Astrocyte (in vitro differentiated cells and primary cell): ENCODE measurements at regions not wholly inside any gene's neighbourhood (a gene's known extent, or its start where the extent isn't known, plus 50 kb on each side); places are given as distances from the start of the nearest gene placed in this dataset.

ENCODE experiments used
- EZH2 ChIP-seq: IDR thresholded peaks from 2 replicates; pipeline ENCODE4 v1.6.1; 2012; ENCODE audit warnings: mild to moderate bottlenecking, low read length, inconsistent platforms; ENCODE audit not compliant: insufficient read depth
- TF ChIP-seq, protein P1 (sequence below): IDR thresholded peaks from 2 replicates; pipeline ENCODE4 v1.5.1; 2011; ENCODE audit warnings: low read depth, mild to moderate bottlenecking, inconsistent platforms, low read length, moderate library complexity; ENCODE audit not compliant: insufficient read depth

DNA sequence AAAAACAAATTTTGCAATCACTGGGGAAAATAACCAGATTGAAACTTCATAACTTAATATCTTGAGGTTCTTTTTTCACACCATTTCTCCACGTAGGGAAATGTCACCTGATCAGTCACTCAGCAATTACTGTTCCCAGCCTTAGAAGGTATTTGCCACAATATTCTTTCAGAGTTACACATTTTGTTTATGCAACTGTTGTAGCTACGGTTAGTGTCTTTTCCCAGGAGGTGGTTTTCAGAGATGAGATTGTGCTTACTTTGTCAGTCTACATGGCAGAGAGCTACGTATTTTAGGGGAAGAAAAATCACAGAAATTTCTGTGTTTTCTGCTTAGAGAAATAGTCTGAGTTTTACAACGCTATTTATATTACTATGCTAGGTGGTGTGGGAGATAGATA, 792.8 kb upstream of the B3GALT2 start:
- TF ChIP-seq, protein P1, sequence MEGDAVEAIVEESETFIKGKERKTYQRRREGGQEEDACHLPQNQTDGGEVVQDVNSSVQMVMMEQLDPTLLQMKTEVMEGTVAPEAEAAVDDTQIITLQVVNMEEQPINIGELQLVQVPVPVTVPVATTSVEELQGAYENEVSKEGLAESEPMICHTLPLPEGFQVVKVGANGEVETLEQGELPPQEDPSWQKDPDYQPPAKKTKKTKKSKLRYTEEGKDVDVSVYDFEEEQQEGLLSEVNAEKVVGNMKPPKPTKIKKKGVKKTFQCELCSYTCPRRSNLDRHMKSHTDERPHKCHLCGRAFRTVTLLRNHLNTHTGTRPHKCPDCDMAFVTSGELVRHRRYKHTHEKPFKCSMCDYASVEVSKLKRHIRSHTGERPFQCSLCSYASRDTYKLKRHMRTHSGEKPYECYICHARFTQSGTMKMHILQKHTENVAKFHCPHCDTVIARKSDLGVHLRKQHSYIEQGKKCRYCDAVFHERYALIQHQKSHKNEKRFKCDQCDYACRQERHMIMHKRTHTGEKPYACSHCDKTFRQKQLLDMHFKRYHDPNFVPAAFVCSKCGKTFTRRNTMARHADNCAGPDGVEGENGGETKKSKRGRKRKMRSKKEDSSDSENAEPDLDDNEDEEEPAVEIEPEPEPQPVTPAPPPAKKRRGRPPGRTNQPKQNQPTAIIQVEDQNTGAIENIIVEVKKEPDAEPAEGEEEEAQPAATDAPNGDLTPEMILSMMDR: no peak
- TF ChIP-seq EZH2: no peak
